DOHH2 (cell line): ENCODE measurements at regions not wholly inside any gene's neighbourhood (a gene's known extent, or its start where the extent isn't known, plus 50 kb on each side); places are given as distances from the start of the nearest gene placed in this dataset.

Experiments
- H3F3A ChIP-seq: fragments of 200-600 bp; sonication (generic), shearing (Covaris generic); 2 replicates; pipeline ENCODE4 v1.6.0; 2016; ENCODE audit warnings: antibody characterized with exemption, mild to moderate bottlenecking; ENCODE audit not compliant: control insufficient read depth, insufficient read depth
- H3K27ac ChIP-seq: fragments of 200-600 bp; sonication (generic); 2 replicates; pipeline ENCODE4 v1.5.1; 2014; ENCODE audit warnings: low read depth, mild to moderate bottlenecking, low read length, moderate library complexity
- H3K27me3 ChIP-seq: fragments of 200-600 bp; sonication (generic); 2 replicates; pipeline ENCODE4 v1.6.1; 2014; ENCODE audit warnings: mild to moderate bottlenecking, low read length, mixed read lengths; ENCODE audit not compliant: control insufficient read depth
- H3K36me3 ChIP-seq: fragments of 200-600 bp; sonication (generic); 2 replicates; pipeline ENCODE4 v1.6.1; 2014; ENCODE audit warnings: mild to moderate bottlenecking, low read length, moderate library complexity, mixed read lengths; ENCODE audit not compliant: control insufficient read depth
- H3K4me1 ChIP-seq: fragments of 200-600 bp; sonication (generic); 2 replicates; pipeline ENCODE4 v1.6.1; 2014; ENCODE audit warnings: mild to moderate bottlenecking, low read length, mixed read lengths; ENCODE audit not compliant: control insufficient read depth
- H3K4me2 ChIP-seq: fragments of 200-600 bp; sonication (generic); 2 replicates; pipeline ENCODE4 v1.6.0; 2014; ENCODE audit warnings: mild to moderate bottlenecking, low read length, moderate library complexity
- H3K4me3 ChIP-seq: fragments of 200-600 bp; sonication (generic); 2 replicates; pipeline ENCODE4 v1.5.1; 2014; ENCODE audit warnings: mild to moderate bottlenecking, low read length, mixed read lengths
- H3K79me2 ChIP-seq: fragments of 200-600 bp; sonication (generic); 2 replicates; pipeline ENCODE4 v1.6.1; 2014; ENCODE audit warnings: mild to moderate bottlenecking, low read length, mixed read lengths; ENCODE audit not compliant: control insufficient read depth
- H3K9me2 ChIP-seq: fragments of 200-600 bp; sonication (generic); replicated peaks from 2 replicates; pipeline ENCODE4 v1.6.1; 2014; ENCODE audit warnings: mild to moderate bottlenecking, low read length, mixed read lengths; ENCODE audit not compliant: control insufficient read depth
- H3K9me3 ChIP-seq: fragments of 200-600 bp; sonication (generic); 2 replicates; pipeline ENCODE4 v1.6.1; 2014; ENCODE audit warnings: antibody characterized with exemption, low read length, mixed read lengths; ENCODE audit not compliant: control insufficient read depth, insufficient read depth
- H4K20me1 ChIP-seq: fragments of 200-600 bp; sonication (generic); 2 replicates; pipeline ENCODE4 v1.6.0; 2014; ENCODE audit warnings: low read depth, mild to moderate bottlenecking, antibody characterized with exemption, low read length, moderate library complexity; ENCODE audit not compliant: control insufficient read depth, insufficient read depth
- CTCF ChIP-seq: fragments of 200-600 bp; sonication (generic); IDR thresholded peaks from one replicate; pipeline ENCODE4 v1.5.1; 2014; ENCODE audit warnings: antibody characterized with exemption, mild to moderate bottlenecking, low read depth, low read length; ENCODE audit not compliant: poor library complexity, severe bottlenecking
- EZH2phosphoT487 ChIP-seq: fragments of 200-600 bp; sonication (generic); IDR thresholded peaks from 2 replicates; pipeline ENCODE4 v1.6.1; 2017; ENCODE audit warnings: borderline replicate concordance, mild to moderate bottlenecking, antibody characterized with exemption, low read length, moderate library complexity, mixed read lengths

GRCh38 chr4:77229433-77229832 is 72.4 kb downstream of the CCNG2 start:
- H3K27ac ChIP-seq, result no peak overlapping the region
- H3K4me3 ChIP-seq, result no peak overlapping the region
- no peaks in the 10 kb centered on the region for H3K9me3 ChIP-seq
- H3K27me3 ChIP-seq, result peaks cover 4% of the 10 kb centered on the region; the same call in 1 of the 2 replicates
- no peaks in the 10 kb centered on the region for H3K36me3 ChIP-seq
- no peaks in the 10 kb centered on the region for H3F3A ChIP-seq
- H3K79me2 ChIP-seq, result no peaks in the 10 kb centered on the region
- H3K4me2 ChIP-seq, result no peak overlapping the region
- H3K4me1 ChIP-seq, result no peaks in the 10 kb centered on the region
- H4K20me1 ChIP-seq, result no peaks in the 10 kb centered on the region
- no peaks in the 10 kb centered on the region for H3K9me2 ChIP-seq
- TF ChIP-seq EZH2phosphoT487, result no peak
- TF ChIP-seq CTCF, result no peak

- no peaks in the 10 kb centered on the region for H4K20me1 ChIP-seq
- H3K4me3 ChIP-seq, result no peak overlapping the region
- no peaks in the 10 kb centered on the region for H3K4me1 ChIP-seq
- H3K9me3 ChIP-seq, result no peaks in the 10 kb centered on the region
- H3K9me2 ChIP-seq, result no peaks in the 10 kb centered on the region
- peaks cover 10% of the 10 kb centered on the region for H3K27me3 ChIP-seq
- no peak overlapping the region for H3K4me2 ChIP-seq
- TF ChIP-seq CTCF (no peak), EZH2phosphoT487 (no peak)
- no peaks in the 10 kb centered on the region for H3K79me2 ChIP-seq
- H3F3A ChIP-seq, result no peaks in the 10 kb centered on the region
- H3K36me3 ChIP-seq, result no peaks in the 10 kb centered on the region
- H3K27ac ChIP-seq, result no peak overlapping the region
Measured at GRCh38 chr4:77232653-77233052, 75.6 kb downstream of the CCNG2 start.

GRCh38 chr4:77235289-77235854 is 78.4 kb downstream of the CCNG2 start:
- Histone ChIP-seq H3F3A (no peaks in the 10 kb centered on the region), H3K4me1 (no peaks in the 10 kb centered on the region), H4K20me1 (no peaks in the 10 kb centered on the region), H3K36me3 (no peaks in the 10 kb centered on the region), H3K4me3 (no peak overlapping the region), H3K9me3 (no peaks in the 10 kb centered on the region), H3K9me2 (no peaks in the 10 kb centered on the region), H3K27me3 (peaks cover 17% of the 10 kb centered on the region), H3K27ac (no peak overlapping the region), H3K79me2 (no peaks in the 10 kb centered on the region), H3K4me2 (no peak overlapping the region)
- no peak for TF ChIP-seq CTCF
- no peak for TF ChIP-seq EZH2phosphoT487

GRCh38 chr4:77236806-77237205 is 79.8 kb downstream of the CCNG2 start:
- no peak overlapping the region for H3K4me3 ChIP-seq
- H3K4me1 ChIP-seq, result no peaks in the 10 kb centered on the region
- H3K9me3 ChIP-seq, result no peaks in the 10 kb centered on the region
- H3K36me3 ChIP-seq, result no peaks in the 10 kb centered on the region
- H3K4me2 ChIP-seq, result no peak overlapping the region
- H3K79me2 ChIP-seq, result no peaks in the 10 kb centered on the region
- H3K27me3 ChIP-seq, result peaks cover 25% of the 10 kb centered on the region
- no peak for TF ChIP-seq EZH2phosphoT487
- no peak for TF ChIP-seq CTCF
- H3K9me2 ChIP-seq, result no peaks in the 10 kb centered on the region
- no peaks in the 10 kb centered on the region for H3F3A ChIP-seq
- H3K27ac ChIP-seq, result no peak overlapping the region
- no peaks in the 10 kb centered on the region for H4K20me1 ChIP-seq
